ENCODE measurements at regions not wholly inside any gene's neighbourhood (a gene's known extent, or its start where the extent isn't known, plus 50 kb on each side); places are given as distances from the start of the nearest gene placed in this dataset.

DNA sequence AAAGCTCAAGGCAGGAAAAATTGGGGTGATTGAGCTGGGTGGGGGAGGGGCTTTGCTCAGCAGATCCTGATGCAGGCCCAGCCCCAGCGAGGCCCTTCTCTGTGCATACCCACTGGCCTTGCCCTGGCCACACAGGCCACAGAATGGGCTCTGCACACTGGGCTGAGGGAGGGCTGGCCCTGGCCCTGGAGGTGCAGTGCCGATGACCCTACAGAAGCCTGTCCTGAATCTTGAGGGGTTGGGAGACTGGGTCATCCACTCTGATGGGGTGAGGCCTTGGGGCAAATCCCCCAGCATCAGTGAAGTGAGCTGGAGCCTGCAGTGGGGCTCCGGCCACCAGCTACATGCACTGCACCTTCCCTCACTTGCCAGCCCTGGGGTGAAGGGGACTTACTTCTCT lies 153.1 kb downstream of the URI1 start:
- ChIA-PET POLR2A (no interaction called here), CTCF (no interaction called here)

DNA sequence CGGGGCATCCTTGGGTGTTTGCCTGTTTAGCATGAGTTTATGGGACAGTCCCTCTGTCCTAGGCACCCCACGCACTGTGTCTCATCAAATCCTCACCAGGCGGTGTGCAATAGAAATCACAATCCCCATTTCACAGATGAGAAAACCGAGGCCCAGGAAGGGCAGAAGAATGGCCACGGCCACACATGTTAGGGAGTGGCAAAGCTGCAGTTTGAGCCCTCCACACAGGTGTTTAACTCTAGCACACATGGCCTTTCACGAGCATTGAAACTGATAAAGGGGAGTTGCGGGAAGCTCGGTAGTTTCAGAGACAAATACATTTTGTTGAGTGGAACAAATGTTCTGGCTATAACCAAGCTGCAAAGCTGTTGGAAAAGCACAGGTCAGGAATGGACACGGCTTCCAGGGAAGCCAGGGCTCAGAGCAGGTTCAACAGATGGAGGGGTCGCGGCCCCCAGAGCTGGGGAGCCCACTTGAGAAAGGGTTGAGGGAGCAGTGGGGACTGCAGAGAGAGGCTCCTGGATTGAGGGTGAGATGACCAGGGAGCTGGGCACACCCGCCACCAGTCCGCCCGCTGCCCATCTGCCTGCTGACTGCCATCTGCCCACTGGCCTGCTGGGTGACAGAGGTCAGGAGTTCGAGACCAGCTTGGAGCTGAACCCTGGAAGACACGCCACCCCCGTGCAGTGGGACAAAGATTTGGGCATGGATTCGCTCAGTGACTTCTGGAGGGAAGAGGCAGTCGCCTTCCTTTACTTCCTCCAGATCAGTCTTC lies 154.7 kb downstream of the URI1 start:
- no peak overlapping the region for H3K4me3 ChIP-seq (ENCODE audit: low read depth, low read length)
- POLR2A ChIA-PET = no interaction called here
- no peak for DNase-seq (ENCODE audit: low read depth, low spot score)
- CTCF ChIA-PET = no interaction called here
- TF ChIP-seq, protein P1, sequence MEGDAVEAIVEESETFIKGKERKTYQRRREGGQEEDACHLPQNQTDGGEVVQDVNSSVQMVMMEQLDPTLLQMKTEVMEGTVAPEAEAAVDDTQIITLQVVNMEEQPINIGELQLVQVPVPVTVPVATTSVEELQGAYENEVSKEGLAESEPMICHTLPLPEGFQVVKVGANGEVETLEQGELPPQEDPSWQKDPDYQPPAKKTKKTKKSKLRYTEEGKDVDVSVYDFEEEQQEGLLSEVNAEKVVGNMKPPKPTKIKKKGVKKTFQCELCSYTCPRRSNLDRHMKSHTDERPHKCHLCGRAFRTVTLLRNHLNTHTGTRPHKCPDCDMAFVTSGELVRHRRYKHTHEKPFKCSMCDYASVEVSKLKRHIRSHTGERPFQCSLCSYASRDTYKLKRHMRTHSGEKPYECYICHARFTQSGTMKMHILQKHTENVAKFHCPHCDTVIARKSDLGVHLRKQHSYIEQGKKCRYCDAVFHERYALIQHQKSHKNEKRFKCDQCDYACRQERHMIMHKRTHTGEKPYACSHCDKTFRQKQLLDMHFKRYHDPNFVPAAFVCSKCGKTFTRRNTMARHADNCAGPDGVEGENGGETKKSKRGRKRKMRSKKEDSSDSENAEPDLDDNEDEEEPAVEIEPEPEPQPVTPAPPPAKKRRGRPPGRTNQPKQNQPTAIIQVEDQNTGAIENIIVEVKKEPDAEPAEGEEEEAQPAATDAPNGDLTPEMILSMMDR (IDR thresholded peaks at IDR 0.05; ENCODE audit: insufficient read depth, low read length, missing control alignments) = no peak

More for the DNA sequence above, 153.1 kb downstream of the URI1 start:
- TF ChIP-seq, protein P1 (IDR thresholded peaks at IDR 0.05; ENCODE audit: insufficient read depth, low read length, missing control alignments) = no peak
- no peak for DNase-seq (ENCODE audit: low read depth, low spot score)
- H3K4me3 ChIP-seq (ENCODE audit: low read depth, low read length) = no peak overlapping the region

DNA sequence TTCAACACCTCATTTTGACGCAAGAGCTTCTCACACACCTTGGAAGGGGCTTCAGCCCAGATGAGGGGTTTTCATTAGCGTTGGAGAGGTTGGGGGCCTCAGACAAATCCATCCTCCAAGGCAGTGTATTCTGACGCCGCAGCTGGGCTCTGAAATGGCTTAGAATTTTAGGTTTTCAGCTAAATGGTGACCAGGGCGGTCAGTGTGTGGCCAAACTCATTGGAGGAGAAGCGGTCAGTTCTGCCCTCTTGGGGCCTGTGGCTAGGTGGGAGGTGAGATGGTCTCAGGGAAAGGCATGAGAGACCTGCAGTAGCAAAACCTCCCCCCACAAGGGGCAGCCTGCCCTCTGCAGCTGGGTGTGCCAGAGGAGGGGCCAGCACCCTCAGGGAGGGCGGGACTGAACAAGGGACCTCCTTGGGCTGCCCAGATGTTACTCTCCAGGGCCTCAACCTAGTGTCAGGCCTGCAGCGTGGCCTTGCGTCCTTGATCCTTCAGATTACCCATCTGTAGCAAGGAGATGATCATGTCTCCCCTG lies 155.8 kb downstream of the URI1 start:
- no peak for DNase-seq (ENCODE audit: low read depth, low spot score)
- TF ChIP-seq, protein P1 (IDR thresholded peaks at IDR 0.05; ENCODE audit: insufficient read depth, low read length, missing control alignments) = no peak
- ChIA-PET POLR2A (no interaction called here), CTCF (no interaction called here)
- no peak overlapping the region for H3K4me3 ChIP-seq (ENCODE audit: low read depth, low read length)

DNA sequence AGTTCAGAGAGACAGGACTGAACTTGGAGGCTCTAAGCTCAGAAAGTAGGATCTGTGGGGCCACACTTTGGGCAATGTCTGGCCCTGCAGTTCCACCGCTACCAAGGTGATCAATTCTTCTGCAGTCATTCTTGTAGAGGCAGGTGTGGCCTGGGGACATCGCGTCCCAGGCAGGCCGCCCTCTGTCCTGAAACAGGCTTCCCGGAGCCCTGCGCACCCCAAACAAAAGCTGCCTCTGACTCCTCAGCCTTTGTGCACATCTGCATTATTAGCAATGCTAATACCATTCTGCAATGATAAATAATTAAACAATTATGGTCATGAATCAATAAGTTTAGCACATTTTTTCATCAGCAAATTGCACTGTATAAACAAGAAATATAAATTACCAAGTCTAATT lies 160.2 kb downstream of the URI1 start:
- no peak for DNase-seq (ENCODE audit: low read depth, low spot score)
- POLR2A ChIA-PET = no interaction called here
- H3K4me3 ChIP-seq (ENCODE audit: low read depth, low read length) = no peak overlapping the region
- CTCF ChIA-PET = no interaction called here
- TF ChIP-seq, protein P1 (IDR thresholded peaks at IDR 0.05; ENCODE audit: insufficient read depth, low read length, missing control alignments) = no peak

DNA sequence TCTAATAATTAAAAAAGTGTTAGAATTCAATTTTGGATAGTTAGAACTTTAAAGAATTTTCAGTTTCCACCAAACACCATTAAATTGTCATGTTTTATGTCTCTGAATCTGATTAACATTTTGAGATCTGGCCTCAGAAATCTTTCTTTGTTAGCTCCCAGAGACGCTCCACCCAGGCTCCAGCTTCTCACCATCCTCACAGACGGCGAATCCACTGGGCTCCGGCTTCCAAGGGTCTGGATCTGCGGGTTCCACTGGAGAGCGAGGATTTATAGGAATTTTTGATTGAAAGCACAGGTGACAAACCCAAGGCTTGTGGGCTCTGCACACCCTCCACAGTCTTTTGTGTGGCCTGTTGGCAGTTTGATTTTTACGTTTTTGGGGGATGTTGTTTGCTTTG lies 160.6 kb downstream of the URI1 start:
- no peak overlapping the region for H3K4me3 ChIP-seq (ENCODE audit: low read depth, low read length)
- CTCF ChIA-PET = no interaction called here
- TF ChIP-seq, protein P1 (IDR thresholded peaks at IDR 0.05; ENCODE audit: insufficient read depth, low read length, missing control alignments) = no peak
- POLR2A ChIA-PET = no interaction called here
- DNase-seq (ENCODE audit: low read depth, low spot score) = no peak

DNA sequence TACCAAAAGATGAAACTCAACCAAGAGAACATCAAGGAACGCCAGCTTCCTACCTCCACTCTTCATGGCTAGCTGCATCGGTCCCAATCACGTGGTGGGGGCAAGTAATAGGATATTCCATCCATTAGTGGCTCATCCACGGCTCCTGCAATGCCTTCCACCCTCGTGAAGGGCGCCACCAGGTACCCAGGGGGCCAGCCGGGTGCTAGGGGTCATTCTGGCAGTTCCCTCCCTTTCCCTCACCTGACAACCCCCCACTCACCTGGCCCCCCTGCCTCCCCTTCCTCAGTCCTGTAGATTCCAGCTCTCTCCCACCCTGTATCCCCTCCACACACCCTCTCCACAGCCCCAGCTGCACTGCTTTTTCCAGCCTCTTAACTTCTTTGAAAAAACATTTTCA lies 161.9 kb downstream of the URI1 start:
- ChIA-PET POLR2A (no interaction called here), CTCF (no interaction called here)
- no peak for DNase-seq (ENCODE audit: low read depth, low spot score)
- no peak overlapping the region for H3K4me3 ChIP-seq (ENCODE audit: low read depth, low read length)
- TF ChIP-seq, protein P1 (IDR thresholded peaks at IDR 0.05; ENCODE audit: insufficient read depth, low read length, missing control alignments) = no peak
